GM23338 (cell line): ENCODE measurements at regions not wholly inside any gene's neighbourhood (a gene's known extent, or its start where the extent isn't known, plus 50 kb on each side); places are given as distances from the start of the nearest gene placed in this dataset.
A peak's percentile ranks its signal among the peaks of the same experiment; 100 is the strongest.

Source experiments
- ATAC-seq: fragments of 200-7000 bp; cut with Tn5 transposase; 3 replicates; pipeline ENCODE4 v1.9.1; 2020
- DNase-seq: peaks from one replicate; pipeline ENCODE4 v3.0.0-alpha.2; 2015; ENCODE audit warnings: low spot score
- H2AFZ ChIP-seq: fragments of 200-600 bp; sonication (generic); 2 replicates; pipeline ENCODE4 v1.8.0; 2016; ENCODE audit warnings: antibody characterized with exemption, mild to moderate bottlenecking, moderate library complexity
- H3F3A ChIP-seq: fragments of 200-600 bp; sonication (generic); replicated peaks from 2 replicates; pipeline ENCODE4 v1.8.0; 2017; ENCODE audit warnings: antibody characterized with exemption, mixed run types, low read depth
- H3K27ac ChIP-seq: fragments of 200-600 bp; sonication (generic); 2 replicates; pipeline ENCODE4 v1.6.1; 2016; ENCODE audit warnings: low read depth
- H3K27me3 ChIP-seq: fragments of 200-600 bp; sonication (generic); 2 replicates; pipeline ENCODE4 v1.8.0; 2016; ENCODE audit warnings: mild to moderate bottlenecking, mixed run types, moderate library complexity; ENCODE audit not compliant: insufficient read depth
- H3K36me3 ChIP-seq: fragments of 200-600 bp; sonication (generic); 2 replicates; pipeline ENCODE4 v1.8.0; 2016; ENCODE audit warnings: mild to moderate bottlenecking; ENCODE audit not compliant: insufficient read depth
- H3K4me1 ChIP-seq: fragments of 200-600 bp; sonication (generic); 2 replicates; pipeline ENCODE4 v1.8.0; 2016; ENCODE audit warnings: mild to moderate bottlenecking, moderate library complexity; ENCODE audit not compliant: insufficient read depth
- H3K4me2 ChIP-seq: fragments of 200-600 bp; sonication (generic); 2 replicates; pipeline ENCODE4 v1.7.1; 2017; ENCODE audit warnings: mixed run types
- H3K4me3 ChIP-seq: fragments of 200-600 bp; sonication (generic); 2 replicates; pipeline ENCODE4 v1.6.1; 2016; ENCODE audit warnings: mixed run types
- H3K79me2 ChIP-seq: fragments of 200-600 bp; sonication (generic); replicated peaks from 2 replicates; pipeline ENCODE4 v1.8.0; 2017; ENCODE audit warnings: mild to moderate bottlenecking; ENCODE audit not compliant: insufficient read depth
- H3K9me2 ChIP-seq: fragments of 200-600 bp; sonication (generic); 2 replicates; pipeline ENCODE4 v1.8.0; 2017; ENCODE audit not compliant: insufficient read depth
- H4K20me1 ChIP-seq: fragments of 200-600 bp; sonication (generic); replicated peaks from 2 replicates; pipeline ENCODE4 v1.8.0; 2017; ENCODE audit warnings: mild to moderate bottlenecking; ENCODE audit not compliant: insufficient read depth
- H3K27ac Mint-ChIP-seq: 2 replicates; pipeline ENCODE4 v1.8.0; 2020; ENCODE audit warnings: inconsistent platforms, mild to moderate bottlenecking, moderate library complexity, mixed read lengths
- H3K27me3 Mint-ChIP-seq: 3 replicates; pipeline ENCODE4 v1.8.0; 2022; ENCODE audit warnings: low read depth, mild to moderate bottlenecking, moderate library complexity, mixed read lengths, inconsistent platforms; ENCODE audit not compliant: insufficient read depth, poor library complexity
- H3K36me3 Mint-ChIP-seq: 3 replicates; pipeline ENCODE4 v1.8.0; 2021; ENCODE audit warnings: low read depth, mild to moderate bottlenecking, inconsistent platforms, moderate library complexity, mixed read lengths
- H3K4me1 Mint-ChIP-seq: 3 replicates; pipeline ENCODE4 v1.8.0; 2020; ENCODE audit warnings: mild to moderate bottlenecking, inconsistent platforms, mixed read lengths
- H3K4me3 Mint-ChIP-seq: 3 replicates; pipeline ENCODE4 v1.8.0; 2021; ENCODE audit warnings: moderate library complexity, mild to moderate bottlenecking, inconsistent platforms, mixed read lengths
- H3K9me3 Mint-ChIP-seq: 3 replicates; pipeline ENCODE4 v1.8.0; 2020; ENCODE audit warnings: moderate library complexity, mild to moderate bottlenecking, inconsistent platforms, mixed read lengths
- CREB1 ChIP-seq: fragments of 250-450 bp; sonication (Bioruptor Pico); IDR thresholded peaks from 2 replicates; pipeline ENCODE4 v1.5.0; 2020; ENCODE audit warnings: low read depth, mild to moderate bottlenecking, moderate library complexity
- CTCF ChIP-seq, 2 experiments: fragments of 200-600 bp in 1 of 2; sonication (generic) in 1 of 2; conservative IDR thresholded peaks; 2 replicates each; pipeline versions ENCODE4 v1.5.1 to v1.6.1; 2016 to 2017; ENCODE audit warnings: antibody characterized with exemption in 2 of 2, low read depth in 2 of 2, mild to moderate bottlenecking in 2 of 2, moderate library complexity in 1 of 2
- ETS1 ChIP-seq: IDR thresholded peaks from 2 replicates; pipeline ENCODE4 v1.6.1; 2016; ENCODE audit warnings: antibody characterized with exemption
- EZH2 ChIP-seq: fragments of 200-600 bp; sonication (generic); IDR thresholded peaks from one replicate; pipeline ENCODE4 v1.8.0; 2017; ENCODE audit warnings: antibody characterized with exemption, mild to moderate bottlenecking, low read depth; ENCODE audit not compliant: unreplicated experiment
- EZH2phosphoT487 ChIP-seq: fragments of 200-600 bp; sonication (generic); IDR thresholded peaks from one replicate; pipeline ENCODE4 v1.8.1; 2018; ENCODE audit warnings: antibody characterized with exemption; ENCODE audit not compliant: unreplicated experiment
- NANOG ChIP-seq: IDR thresholded peaks from 2 replicates; pipeline ENCODE4 v1.6.1; 2016; ENCODE audit warnings: antibody characterized with exemption, borderline replicate concordance
- POLR2AphosphoS5 ChIP-seq: IDR thresholded peaks from 2 replicates; pipeline ENCODE4 v1.6.1; 2016; ENCODE audit warnings: antibody characterized with exemption, low read depth
- STAT1 ChIP-seq: IDR thresholded peaks from one replicate; pipeline ENCODE4 v1.6.1; 2016; ENCODE audit warnings: antibody characterized with exemption; ENCODE audit not compliant: unreplicated experiment
- ZNF114 ChIP-seq: fragments of 250-450 bp; sonication (Bioruptor Pico); IDR thresholded peaks from 2 replicates; pipeline ENCODE4 v1.5.0; 2020; ENCODE audit warnings: mild to moderate bottlenecking, moderate library complexity
- ZNF462 ChIP-seq: fragments of 250-450 bp; sonication (Bioruptor Pico); IDR thresholded peaks from 2 replicates; pipeline ENCODE4 v1.5.0; 2020; ENCODE audit warnings: mild to moderate bottlenecking, moderate library complexity

- Mint-ChIP-seq H3K36me3 (no peaks in the 10 kb centered on the region), H3K4me3 (no peak overlapping the region), H3K27ac (no peak overlapping the region), H3K9me3 (no peaks in the 10 kb centered on the region), H3K27me3 (no peaks in the 10 kb centered on the region), H3K4me1 (no peaks in the 10 kb centered on the region)
- Histone ChIP-seq H2AFZ (peak overlapping the region; percentile 49; the same call in 1 of the 2 replicates), H3K36me3 (no peaks in the 10 kb centered on the region), H3K9me2 (no peaks in the 10 kb centered on the region), H3K27me3 (no peaks in the 10 kb centered on the region), H3F3A (no peaks in the 10 kb centered on the region), H3K4me1 (no peaks in the 10 kb centered on the region), H3K79me2 (no peaks in the 10 kb centered on the region), H4K20me1 (no peaks in the 10 kb centered on the region), H3K4me2 (no peak overlapping the region), H3K27ac (no peak overlapping the region), H3K4me3 (no peak overlapping the region)
- no peak for DNase-seq
- ATAC-seq, result peak; percentile 45; the same call in 2 of the 3 replicates
- TF ChIP-seq STAT1, result no peak
Measured at GRCh38 chr13:55761986-55762385, 1378.7 kb upstream of the PRR20A start.

- DNase-seq (no peak), ATAC-seq (no peak)
- Mint-ChIP-seq H3K9me3 (no peaks in the 10 kb centered on the region), H3K4me3 (no peak overlapping the region), H3K27ac (no peak overlapping the region), H3K27me3 (no peaks in the 10 kb centered on the region), H3K36me3 (no peaks in the 10 kb centered on the region; the same call in 2 of the 3 replicates), H3K4me1 (peaks cover 8% of the 10 kb centered on the region; the same call in 2 of the 3 replicates)
- Histone ChIP-seq H2AFZ (no peak overlapping the region), H3F3A (no peaks in the 10 kb centered on the region), H3K4me2 (no peak overlapping the region), H3K4me1 (no peaks in the 10 kb centered on the region; the same call in 1 of the 2 replicates), H3K79me2 (no peaks in the 10 kb centered on the region), H4K20me1 (no peaks in the 10 kb centered on the region), H3K27ac (no peak overlapping the region), H3K9me2 (no peaks in the 10 kb centered on the region), H3K36me3 (no peaks in the 10 kb centered on the region), H3K27me3 (no peaks in the 10 kb centered on the region), H3K4me3 (no peak overlapping the region)
- TF ChIP-seq STAT1 (no peak), POLR2AphosphoS5 (no peak), CTCF (conservative IDR thresholded peaks at IDR 0.05; ENCODE audit: low read depth in 2 of 2) (no peak), ZNF462 (no peak), ETS1 (no peak), CREB1 (CRISPR knock-in tag) (no peak), ZNF114 (CRISPR knock-in tag) (no peak), EZH2 (no peak), NANOG (no peak), EZH2phosphoT487 (no peak)
Measured at GRCh38 chr13:55777612-55778011, 1363.1 kb upstream of the PRR20A start.
